ENCODE measurements at regions not wholly inside any gene's neighbourhood (a gene's known extent, or its start where the extent isn't known, plus 50 kb on each side); places are given as distances from the start of the nearest gene placed in this dataset.
"Not testable (repeated sequence)": the region's sequence is repeated elsewhere in the genome, so short reads cannot be mapped to it uniquely, and the experiment has no call there.

- WGBS, 2 donors: 2% methylated on average over 41 to 44 of the region's 44 CpGs
- DNase-seq (peak in 1 of 2 donors; percentile 59), ATAC-seq (ENCODE audit: low FRiP score in 2 of 2) (no peak)
- Histone ChIP-seq H3K4me3 (peak overlapping the region in 1 of 4 donors; percentile 17), H3K27me3 (peaks cover 0 to 9% (median 4%) of the 10 kb centered on the region in 4 donors), H3K27ac (no peak overlapping the region), H3K36me3 (no peaks in the 10 kb centered on the region), H3K9me3 (no peaks in the 10 kb centered on the region), H3K4me1 (peaks cover 3 to 11% (median 8%) of the 10 kb centered on the region in 4 donors)
- TF ChIP-seq CTCF (IDR thresholded peaks at IDR 0.05) (no peak), EP300 (IDR thresholded peaks at IDR 0.05) (no peak), POLR2A (IDR thresholded peaks at IDR 0.05) (no peak), POLR2AphosphoS5 (IDR thresholded peaks at IDR 0.05) (no peak)
Measured at GRCh38 chr6:28673787-28674671, 148.3 kb downstream of the GPX5 start.

- no peak overlapping the region for H3K27ac ChIP-seq
- peaks cover 3 to 11% (median 8%) of the 10 kb centered on the region in 4 donors for H3K4me1 ChIP-seq
- DNase-seq (no peak), ATAC-seq (ENCODE audit: low FRiP score in 2 of 2) (no peak)
- no peak for TF ChIP-seq CTCF (IDR thresholded peaks at IDR 0.05)
- no peak for TF ChIP-seq POLR2AphosphoS5 (IDR thresholded peaks at IDR 0.05)
- no peak for TF ChIP-seq EP300 (IDR thresholded peaks at IDR 0.05)
- no peak for TF ChIP-seq POLR2A (IDR thresholded peaks at IDR 0.05)
- H3K36me3 ChIP-seq: no peaks in the 10 kb centered on the region
- no peaks in the 10 kb centered on the region for H3K9me3 ChIP-seq
- no peak overlapping the region for H3K4me3 ChIP-seq
- H3K27me3 ChIP-seq: peaks cover 0 to 9% (median 4%) of the 10 kb centered on the region in 4 donors
- 59 to 67% methylated on average over 1 of the region's 1 CpG for WGBS, 2 donors
Measured at GRCh38 chr6:28675600-28675999, 149.9 kb downstream of the GPX5 start.

GRCh38 chr6:28682542-28682941 is 156.9 kb downstream of the GPX5 start:
- Histone ChIP-seq H3K27me3 (peaks cover 0 to 3% (median 0%) of the 10 kb centered on the region in 4 donors), H3K36me3 (no peaks in the 10 kb centered on the region), H3K9me3 (no peaks in the 10 kb centered on the region), H3K4me1 (no peaks in the 10 kb centered on the region), H3K4me3 (no peak overlapping the region), H3K27ac (no peak overlapping the region)
- no peak for TF ChIP-seq EP300 (IDR thresholded peaks at IDR 0.05)
- no peak for TF ChIP-seq POLR2A (IDR thresholded peaks at IDR 0.05)
- no peak for TF ChIP-seq POLR2AphosphoS5 (IDR thresholded peaks at IDR 0.05)
- WGBS, 2 donors: 47 to 52% methylated on average over 3 of the region's 3 CpGs
- DNase-seq: no peak
- ATAC-seq (ENCODE audit: low FRiP score in 2 of 2): no peak

GRCh38 chr6:28682956-28683685 is 157.4 kb downstream of the GPX5 start:
- WGBS, 2 donors: 52 to 64% methylated on average over 16 of the region's 16 CpGs
- H3K27ac ChIP-seq; H3K27me3 ChIP-seq; ATAC-seq (ENCODE audit: low FRiP score in 2 of 2); H3K4me3 ChIP-seq; H3K36me3 ChIP-seq; H3K9me3 ChIP-seq; DNase-seq; H3K4me1 ChIP-seq: not testable (repeated sequence)

- WGBS, 2 donors: 34 to 41% methylated on average over 9 of the region's 9 CpGs
- peak; percentile 16 to 48 (median 38) for TF ChIP-seq CTCF (IDR thresholded peaks at IDR 0.05)
- no peak for TF ChIP-seq POLR2AphosphoS5 (IDR thresholded peaks at IDR 0.05)
- H3K4me1 ChIP-seq: no peaks in the 10 kb centered on the region
- DNase-seq (no peak), ATAC-seq (ENCODE audit: low FRiP score in 2 of 2) (peak in 1 of 2 donors; percentile 68)
- H3K36me3 ChIP-seq: no peaks in the 10 kb centered on the region
- no peak overlapping the region for H3K4me3 ChIP-seq
- H3K27me3 ChIP-seq: peaks cover 0 to 3% (median 0%) of the 10 kb centered on the region in 4 donors
- no peak overlapping the region for H3K27ac ChIP-seq
- H3K9me3 ChIP-seq: no peaks in the 10 kb centered on the region
Measured at GRCh38 chr6:28683945-28684538, 158.4 kb downstream of the GPX5 start.

GRCh38 chr6:28685960-28686359 is 160.3 kb downstream of the GPX5 start:
- H3K27ac ChIP-seq; DNase-seq; H3K4me3 ChIP-seq; H3K27me3 ChIP-seq; H3K9me3 ChIP-seq; H3K4me1 ChIP-seq; ATAC-seq (ENCODE audit: low FRiP score in 2 of 2); H3K36me3 ChIP-seq: not testable (repeated sequence)
- 16 to 19% methylated on average over 3 of the region's 3 CpGs for WGBS, 2 donors

All from upper lobe of left lung (tissue), 6 donors.